ENCODE measurements at regions not wholly inside any gene's neighbourhood (a gene's known extent, or its start where the extent isn't known, plus 50 kb on each side); places are given as distances from the start of the nearest gene placed in this dataset.

- Histone ChIP-seq H3K4me1 (ENCODE audit: control insufficient read depth, insufficient read depth, low read length) (no peaks in the 10 kb centered on the region), H3K9me3 (ENCODE audit: control insufficient read depth, insufficient read depth, low read length) (no peaks in the 10 kb centered on the region), H3K4me3 (ENCODE audit: low read length) (no peak overlapping the region), H3K27me3 (ENCODE audit: control insufficient read depth, insufficient read depth, low read length) (no peaks in the 10 kb centered on the region), H3K36me3 (ENCODE audit: control insufficient read depth, insufficient read depth, low read length) (no peaks in the 10 kb centered on the region), H3K27ac (ENCODE audit: low read length) (no peak overlapping the region)
- Mint-ChIP-seq H3K27ac (no peak overlapping the region), H3K36me3 (no peaks in the 10 kb centered on the region), H3K4me3 (no peak overlapping the region), H3K9me3 (peaks cover 2 to 3% of the 10 kb centered on the region in 2 donors), H3K27me3 (ENCODE audit: low read depth in 2 of 2) (peaks cover 0 to 3% of the 10 kb centered on the region in 2 donors), H3K4me1 (no peaks in the 10 kb centered on the region)
- no peak for ATAC-seq
- no peak for DNase-seq
- intact Hi-C loops (cut with micrococcal nuclease): no loop called here
- no peak for TF ChIP-seq CTCF (IDR thresholded peaks at IDR 0.05)
- WGBS (ENCODE audit: insufficient coverage): no CpG with 5 or more reads among the region's 2 CpGs
Measured at GRCh38 chr3:24033818-24034217, 88.7 kb downstream of the NR1D2 start.

- no peak overlapping the region for H3K4me3 Mint-ChIP-seq
- no peaks in the 10 kb centered on the region for H3K4me1 Mint-ChIP-seq
- H3K27me3 Mint-ChIP-seq (ENCODE audit: low read depth in 2 of 2): peaks cover 0 to 3% of the 10 kb centered on the region in 2 donors
- no peak overlapping the region for H3K27ac Mint-ChIP-seq
- no peak overlapping the region for H3K4me3 ChIP-seq (ENCODE audit: low read length)
- no peaks in the 10 kb centered on the region for H3K36me3 ChIP-seq (ENCODE audit: control insufficient read depth, insufficient read depth, low read length)
- H3K9me3 Mint-ChIP-seq: peaks cover 2 to 3% of the 10 kb centered on the region in 2 donors
- no peaks in the 10 kb centered on the region for H3K9me3 ChIP-seq (ENCODE audit: control insufficient read depth, insufficient read depth, low read length)
- DNase-seq: no peak
- no peak for ATAC-seq
- no peak for TF ChIP-seq CTCF (IDR thresholded peaks at IDR 0.05)
- H3K27ac ChIP-seq (ENCODE audit: low read length): no peak overlapping the region
- no peaks in the 10 kb centered on the region for H3K36me3 Mint-ChIP-seq
- no peaks in the 10 kb centered on the region for H3K27me3 ChIP-seq (ENCODE audit: control insufficient read depth, insufficient read depth, low read length)
- no peaks in the 10 kb centered on the region for H3K4me1 ChIP-seq (ENCODE audit: control insufficient read depth, insufficient read depth, low read length)
- intact Hi-C loops (cut with micrococcal nuclease): no loop called here
Measured at GRCh38 chr3:24034464-24034863, 89.4 kb downstream of the NR1D2 start.

GRCh38 chr3:24037971-24038370 lies 92.9 kb downstream of the NR1D2 start:
- TF ChIP-seq CTCF (IDR thresholded peaks at IDR 0.05): no peak
- WGBS (ENCODE audit: insufficient coverage): 71% methylated on average over 1 of the region's 2 CpGs
- no peak for ATAC-seq
- Mint-ChIP-seq H3K27me3 (ENCODE audit: low read depth in 2 of 2) (peaks cover 4 to 21% of the 10 kb centered on the region in 2 donors), H3K27ac (no peak overlapping the region), H3K4me1 (no peaks in the 10 kb centered on the region), H3K9me3 (peaks cover 0 to 2% of the 10 kb centered on the region in 2 donors), H3K4me3 (no peak overlapping the region), H3K36me3 (no peaks in the 10 kb centered on the region)
- Histone ChIP-seq H3K36me3 (ENCODE audit: control insufficient read depth, insufficient read depth, low read length) (no peaks in the 10 kb centered on the region), H3K4me3 (ENCODE audit: low read length) (no peak overlapping the region), H3K27ac (ENCODE audit: low read length) (no peak overlapping the region), H3K9me3 (ENCODE audit: control insufficient read depth, insufficient read depth, low read length) (no peaks in the 10 kb centered on the region), H3K4me1 (ENCODE audit: control insufficient read depth, insufficient read depth, low read length) (no peaks in the 10 kb centered on the region), H3K27me3 (ENCODE audit: control insufficient read depth, insufficient read depth, low read length) (no peaks in the 10 kb centered on the region)
- DNase-seq: no peak
- intact Hi-C loops (cut with micrococcal nuclease): no loop called here

- WGBS (ENCODE audit: insufficient coverage): 100% methylated on average over 2 of the region's 3 CpGs
- H3K4me1 ChIP-seq (ENCODE audit: control insufficient read depth, insufficient read depth, low read length): no peaks in the 10 kb centered on the region
- no peak for TF ChIP-seq CTCF (IDR thresholded peaks at IDR 0.05)
- H3K9me3 ChIP-seq (ENCODE audit: control insufficient read depth, insufficient read depth, low read length): no peaks in the 10 kb centered on the region
- H3K27me3 Mint-ChIP-seq (ENCODE audit: low read depth in 2 of 2): peaks cover 4 to 21% of the 10 kb centered on the region in 2 donors
- no peaks in the 10 kb centered on the region for H3K36me3 ChIP-seq (ENCODE audit: control insufficient read depth, insufficient read depth, low read length)
- no peak overlapping the region for H3K27ac ChIP-seq (ENCODE audit: low read length)
- ATAC-seq (no peak), DNase-seq (no peak)
- intact Hi-C loops (cut with micrococcal nuclease): no loop called here
- H3K9me3 Mint-ChIP-seq: no peaks in the 10 kb centered on the region
- H3K27me3 ChIP-seq (ENCODE audit: control insufficient read depth, insufficient read depth, low read length): no peaks in the 10 kb centered on the region
- no peak overlapping the region for H3K4me3 ChIP-seq (ENCODE audit: low read length)
- H3K27ac Mint-ChIP-seq: no peak overlapping the region
- no peak overlapping the region for H3K4me3 Mint-ChIP-seq
- H3K36me3 Mint-ChIP-seq: no peaks in the 10 kb centered on the region
- no peaks in the 10 kb centered on the region for H3K4me1 Mint-ChIP-seq
Measured at GRCh38 chr3:24040311-24040710, 95.2 kb downstream of the NR1D2 start.

All from natural killer cell (primary cell).